ENCODE measurements at regions not wholly inside any gene's neighbourhood (a gene's known extent, or its start where the extent isn't known, plus 50 kb on each side); places are given as distances from the start of the nearest gene placed in this dataset.

GRCh38 chr6:77587963-77588362, 64.9 kb upstream of the MEI4 start:
- H3K56ac ChIP-seq (replicated peaks; ENCODE audit: insufficient read length, low read depth, low read length), result no peak overlapping the region
- H3K18ac ChIP-seq (ENCODE audit: extremely low read depth, low read length), result no peak overlapping the region
- CTCF ChIA-PET (ENCODE audit: partially characterized antibody), result interaction anchor here (0.6 to 1.6 kb wide), 5 partner anchors 8 to 92 kb away, joined by 3 to 8 read pairs (median 3); no protein-coding TSS in a partner anchor
- no peak for TF ChIP-seq CTBP2 (IDR thresholded peaks at IDR 0.05; ENCODE audit: borderline replicate concordance, insufficient read depth, insufficient read length, low read length)
- no peak for TF ChIP-seq TCF12 (IDR thresholded peaks at IDR 0.05; ENCODE audit: low read depth, low read length)
- no peak for TF ChIP-seq KDM4A (IDR thresholded peaks at IDR 0.05; ENCODE audit: low read depth, low read length, severe bottlenecking)
- no peak for TF ChIP-seq POLR2AphosphoS5 (IDR thresholded peaks at IDR 0.05; ENCODE audit: low read depth, low read length)
- no peak for TF ChIP-seq RFX5 (IDR thresholded peaks at IDR 0.05; ENCODE audit: borderline replicate concordance, low read depth, low read length)
- no peak for TF ChIP-seq POLR2A (IDR thresholded peaks at IDR 0.05; ENCODE audit: control extremely low read depth in 1 of 2, low read depth in 2 of 2, low read length in 2 of 2)
- TF ChIP-seq CHD2 (IDR thresholded peaks at IDR 0.05; ENCODE audit: low read length), result no peak
- no peak for TF ChIP-seq KDM5A (IDR thresholded peaks at IDR 0.05; ENCODE audit: low read length)
- TF ChIP-seq BACH1 (IDR thresholded peaks at IDR 0.05; ENCODE audit: low read length), result no peak
- no peak for TF ChIP-seq RNF2 (IDR thresholded peaks at IDR 0.05; ENCODE audit: borderline replicate concordance, low read depth, low read length, missing control alignments, poor library complexity, severe bottlenecking)
- no peak for TF ChIP-seq BRCA1 (IDR thresholded peaks at IDR 0.05; ENCODE audit: low read depth, low read length)
- H2BK12ac ChIP-seq (ENCODE audit: low read depth, low read length), result no peak overlapping the region
- DNase-seq (ENCODE audit: low read depth in 1 of 2, low spot score in 2 of 2) (no peak), FAIRE-seq (no peak)
- no peaks in the 10 kb centered on the region for H4K20me1 ChIP-seq (replicated peaks in 1 of 2; ENCODE audit: control insufficient read depth in 1 of 2, insufficient read depth in 2 of 2, low read length in 2 of 2)
- no peak overlapping the region for H3K4me2 ChIP-seq (ENCODE audit: insufficient read depth in 1 of 2, low read depth in 2 of 2, low read length in 2 of 2)
- no peaks in the 10 kb centered on the region for H3K79me1 ChIP-seq (ENCODE audit: low read depth, low read length)
- no peak overlapping the region for H3K27ac ChIP-seq (ENCODE audit: low read depth, low read length)
- H3K4me1 ChIP-seq (replicated peaks in 1 of 4; ENCODE audit: control insufficient read depth in 3 of 4, insufficient read depth in 4 of 4, low read length in 3 of 4), result no peaks in the 10 kb centered on the region
- no peak overlapping the region for H2BK5ac ChIP-seq (ENCODE audit: low read depth, low read length)
- H3K4ac ChIP-seq (replicated peaks; ENCODE audit: insufficient read length, low read depth, low read length), result no peak overlapping the region
- no peaks in the 10 kb centered on the region for H3K79me2 ChIP-seq (ENCODE audit: control insufficient read depth in 1 of 2, insufficient read depth in 2 of 2, low read length in 2 of 2)
- no peak overlapping the region for H3K23ac ChIP-seq (ENCODE audit: insufficient read length)
- no peaks in the 10 kb centered on the region for H3K27me3 ChIP-seq (replicated peaks in 1 of 4; ENCODE audit: control insufficient read depth in 3 of 4, extremely low read depth in 1 of 4, insufficient read depth in 3 of 4, low read length in 3 of 4)
- 94% methylated on average over 1 of the region's 1 CpG; no CpG with 5 or more reads in 1 of the 2 experiments for WGBS, 2 experiments (ENCODE audit: extremely low coverage in 1 of 2, insufficient coverage in 1 of 2, insufficient read length in 1 of 2, insufficient replicate concordance in 2 of 2, low coverage in 1 of 2, low lambda C conversion rate in 2 of 2, missing lambda C conversion rate in 1 of 2)
- no peaks in the 10 kb centered on the region for H3K9me3 ChIP-seq (ENCODE audit: insufficient read depth in 2 of 2, low read depth in 1 of 2, low read length in 1 of 2)
- H2BK20ac ChIP-seq (ENCODE audit: low read length), result no peak overlapping the region
- H4K91ac ChIP-seq (replicated peaks; ENCODE audit: insufficient read length, low read length), result no peak overlapping the region
- no peaks in the 10 kb centered on the region for H3K36me3 ChIP-seq (ENCODE audit: control insufficient read depth in 2 of 4, insufficient read depth in 4 of 4, low read length in 3 of 4)
- no peaks in the 10 kb centered on the region for H3K23me2 ChIP-seq (ENCODE audit: low read depth, low read length)
- POLR2A ChIA-PET (ENCODE audit: partially characterized antibody), result no interaction called here
- H4K5ac ChIP-seq (ENCODE audit: insufficient read length, low read depth, low read length), result no peak overlapping the region
- H2BK120ac ChIP-seq (replicated peaks; ENCODE audit: low read depth, low read length), result no peak overlapping the region
- no peak overlapping the region for H3K14ac ChIP-seq (ENCODE audit: insufficient read length)
- H4K8ac ChIP-seq (ENCODE audit: extremely low read depth, insufficient read depth, low read length), result no peak overlapping the region
- H3K9ac ChIP-seq (replicated peaks in 1 of 4; ENCODE audit: extremely low read depth in 1 of 4, low read depth in 3 of 4, low read length in 3 of 4), result no peak overlapping the region
- no peak overlapping the region for H3K4me3 ChIP-seq (ENCODE audit: extremely low read depth in 1 of 4, insufficient read depth in 2 of 4, low read depth in 3 of 4, low read length in 4 of 4)
- no peak overlapping the region for H2BK15ac ChIP-seq (ENCODE audit: low read length)
- H2AK5ac ChIP-seq (ENCODE audit: low read depth, low read length), result no peak overlapping the region
- no peak overlapping the region for H2AFZ ChIP-seq (ENCODE audit: low read length)
